Activated T-cell treated with anti-CD3 and anti-CD28 coated beads for 48 hours (primary cell): ENCODE measurements at regions not wholly inside any gene's neighbourhood (a gene's known extent, or its start where the extent isn't known, plus 50 kb on each side); places are given as distances from the start of the nearest gene placed in this dataset.

Experiments used
- DNase-seq: peaks from one replicate; pipeline ENCODE4 v3.0.0-alpha.2; 2020; ENCODE audit warnings: low read depth

DNA sequence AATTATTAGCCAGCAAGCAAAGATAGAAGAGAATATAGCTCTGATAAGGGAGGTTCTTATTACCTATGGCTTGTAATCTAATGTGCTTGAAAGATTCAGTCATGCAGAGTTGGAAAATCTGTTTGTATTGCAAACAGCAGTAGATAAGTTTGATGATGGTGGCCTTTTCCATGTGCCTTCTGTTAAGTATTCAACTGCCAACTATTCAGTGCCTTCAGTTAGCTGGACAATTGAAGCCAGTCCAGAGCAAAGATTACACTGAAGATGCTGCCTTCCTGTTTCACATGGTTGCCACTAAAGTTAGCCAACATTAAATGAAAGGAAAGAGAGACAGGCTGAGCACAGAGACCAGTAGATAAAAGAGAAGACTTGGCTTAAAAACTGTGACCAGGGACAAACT lies 92.7 kb upstream of the SLC38A2 start:
- no peak for DNase-seq

DNA sequence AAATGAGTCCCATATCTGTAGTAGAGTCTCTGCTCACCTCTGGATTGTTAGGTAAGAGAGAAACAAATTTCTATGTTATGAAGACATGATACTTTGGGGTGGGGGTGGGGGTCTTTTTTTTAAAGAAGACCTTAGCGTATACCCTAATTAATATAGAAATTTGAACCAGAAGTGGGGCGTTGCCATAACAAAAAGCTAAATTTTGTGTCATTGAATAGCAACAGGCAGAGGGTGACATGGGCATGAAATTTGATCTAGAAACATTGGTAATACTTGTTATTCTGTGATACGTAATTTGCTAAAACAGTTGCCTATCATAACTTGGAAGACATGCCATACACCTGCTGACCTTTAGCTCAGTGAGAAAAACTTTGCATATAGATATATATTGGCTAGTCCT lies 92.3 kb upstream of the SLC38A2 start:
- DNase-seq: no peak

DNA sequence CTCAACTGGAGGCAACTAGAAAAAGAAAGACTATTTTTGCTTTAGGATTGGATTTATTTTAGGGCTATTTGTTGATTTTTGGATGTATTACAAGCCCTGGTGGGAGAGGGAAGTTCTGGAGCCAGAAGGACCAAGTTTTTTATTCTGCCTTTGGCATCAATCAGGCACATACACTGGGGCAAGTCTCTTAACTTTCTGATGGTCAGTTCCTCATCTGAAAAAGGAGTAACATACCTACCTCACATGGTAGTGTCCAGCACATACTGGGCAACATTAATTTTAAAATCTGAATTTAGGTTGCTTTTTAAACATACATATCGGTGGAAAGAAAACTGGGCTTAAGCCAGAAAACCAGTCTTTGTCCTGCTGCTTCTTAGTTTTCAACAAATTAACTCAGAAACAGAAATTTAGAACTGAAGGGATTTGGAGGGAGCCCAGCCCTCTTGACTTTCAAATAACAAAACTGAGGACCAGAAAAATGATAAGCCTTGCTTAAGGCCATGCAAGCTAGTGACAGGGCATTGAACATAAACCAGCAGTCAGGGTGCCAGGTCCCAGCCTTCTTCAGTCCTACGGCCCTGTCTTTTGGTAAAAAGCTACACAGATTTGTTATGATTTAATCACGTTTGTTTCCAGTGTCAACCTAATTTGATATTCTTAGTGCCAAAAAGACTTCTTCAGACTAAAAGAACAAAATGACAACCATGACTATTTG lies 90.2 kb upstream of the SLC38A2 start:
- DNase-seq: no peak

DNA sequence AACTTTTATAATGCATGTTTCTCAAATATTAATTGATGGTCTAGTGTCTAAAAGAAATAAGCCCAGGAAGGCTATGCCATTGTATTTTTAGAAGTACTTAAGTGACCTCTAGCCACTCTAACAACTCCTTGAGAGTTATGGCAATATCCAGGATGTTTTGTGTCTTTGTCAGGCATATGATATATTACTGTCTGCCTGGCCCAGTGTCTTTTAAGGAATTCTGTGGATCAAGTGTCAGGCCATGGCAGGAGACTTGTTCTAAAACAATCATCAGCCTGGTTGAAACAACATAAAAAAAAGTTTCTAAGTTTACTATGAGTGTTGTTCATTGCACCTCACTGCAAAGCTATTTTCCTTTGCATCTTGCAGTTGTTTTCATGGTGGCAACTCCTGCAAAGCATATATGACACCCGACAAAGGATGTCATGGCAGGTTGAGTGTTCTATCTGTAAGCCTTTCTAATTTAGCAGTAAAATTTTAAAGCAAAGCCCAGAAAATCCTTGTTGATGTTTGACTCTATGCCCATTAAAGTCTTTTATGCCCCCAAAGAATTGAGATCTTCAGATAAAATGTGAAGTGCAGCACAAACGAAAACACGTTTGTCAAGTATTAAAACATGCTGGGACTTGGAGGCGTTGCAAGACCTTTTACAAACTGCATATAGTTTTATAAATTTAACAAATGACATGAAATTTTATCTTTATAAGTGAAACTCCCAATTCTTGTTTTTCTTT lies 89.5 kb upstream of the SLC38A2 start:
- DNase-seq: no peak

DNA sequence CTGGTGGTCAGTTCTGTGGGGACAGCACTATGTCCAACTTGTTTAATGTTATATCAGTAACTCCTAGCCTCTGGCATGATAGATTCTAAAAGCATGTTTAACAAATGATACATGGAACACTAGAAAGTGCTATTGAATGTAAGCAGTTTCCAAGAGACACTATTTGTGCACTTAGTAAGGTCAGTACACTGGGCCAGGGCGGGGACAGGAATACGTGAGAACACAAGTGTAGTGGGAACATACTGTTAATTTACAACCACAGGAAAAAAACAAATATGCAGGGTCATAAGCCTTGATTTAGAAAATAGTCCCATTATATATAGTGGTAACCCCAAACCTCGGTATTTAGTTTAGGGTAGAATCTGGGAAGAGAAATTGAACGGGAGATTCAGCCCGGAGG lies 88.9 kb upstream of the SLC38A2 start:
- DNase-seq: no peak

DNA sequence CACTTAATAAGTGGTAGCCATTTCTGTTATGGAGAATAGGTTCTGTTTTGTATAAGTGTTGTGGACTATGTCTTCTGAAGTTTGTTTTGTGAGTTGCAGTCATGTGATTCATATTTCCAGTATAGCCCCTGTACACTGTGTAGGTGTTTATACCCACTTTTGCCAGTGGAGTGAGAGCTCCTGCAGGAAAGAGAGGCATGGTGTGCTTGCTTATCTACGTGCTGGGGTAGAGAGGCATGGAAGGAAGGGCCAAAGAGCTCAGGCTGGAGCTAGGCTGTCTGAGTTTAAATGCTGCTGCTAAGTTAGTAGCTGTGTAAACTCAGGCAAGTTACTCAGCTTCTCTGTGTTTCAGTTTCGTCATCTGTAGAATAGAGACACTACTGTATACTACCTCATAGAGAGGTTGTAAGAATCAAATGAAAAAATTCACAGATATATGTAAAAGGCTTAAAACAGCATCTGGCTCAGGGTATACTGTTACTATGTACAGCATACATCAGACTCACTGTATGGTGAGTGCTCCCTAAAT lies 88.2 kb upstream of the SLC38A2 start:
- DNase-seq: no peak

DNA sequence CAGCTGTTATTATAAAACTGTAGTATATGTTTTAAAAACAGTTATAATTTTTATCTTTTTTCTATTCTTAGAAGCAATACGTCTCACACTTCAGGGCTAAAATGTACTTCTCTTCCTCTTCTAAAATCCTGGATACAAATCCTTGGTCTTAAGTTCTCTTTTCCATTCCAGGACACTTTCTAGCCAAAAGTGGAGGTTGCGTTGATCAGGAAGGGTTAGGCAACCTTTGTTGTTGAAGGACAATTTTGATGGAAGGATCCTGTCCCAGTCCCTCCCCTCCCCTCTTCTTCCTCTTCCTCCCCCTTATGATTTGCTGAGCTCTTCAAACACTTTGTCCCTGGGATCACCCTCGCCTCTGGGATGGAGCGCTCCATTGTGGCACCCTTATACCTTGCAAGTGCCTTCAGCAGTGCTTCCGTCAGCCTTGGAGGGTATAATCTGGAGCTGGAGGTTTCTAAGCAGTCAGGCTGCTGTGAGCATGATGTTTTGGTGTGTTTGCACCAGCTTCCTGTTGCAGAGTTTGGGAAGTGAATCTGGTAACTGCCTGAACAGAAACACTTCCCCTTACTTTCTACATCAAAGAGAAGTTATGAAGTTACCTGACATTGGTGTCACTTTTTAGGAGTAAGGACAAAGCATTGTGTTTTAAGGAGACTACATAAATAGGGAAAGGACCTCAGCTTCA lies 87.4 kb upstream of the SLC38A2 start:
- DNase-seq: no peak

DNA sequence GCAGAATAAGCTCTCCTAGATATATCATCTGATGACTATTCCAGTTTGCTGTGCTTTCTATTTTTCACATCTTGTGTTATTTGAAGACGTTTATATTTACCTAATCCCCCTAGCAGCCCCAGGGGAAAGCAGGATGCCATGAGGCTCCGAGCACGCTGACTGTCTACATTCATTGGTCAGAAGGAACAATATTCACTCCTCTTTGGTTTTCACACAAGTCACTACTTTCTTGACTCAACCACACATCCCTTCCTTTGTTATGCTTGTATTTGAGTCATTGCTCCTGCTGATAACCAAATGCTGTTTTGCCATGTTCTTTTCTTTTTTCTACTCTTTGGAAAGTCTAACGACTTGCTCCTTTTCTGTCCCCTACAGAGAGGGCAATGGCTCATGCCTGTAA lies 86.5 kb upstream of the SLC38A2 start:
- DNase-seq: no peak

DNA sequence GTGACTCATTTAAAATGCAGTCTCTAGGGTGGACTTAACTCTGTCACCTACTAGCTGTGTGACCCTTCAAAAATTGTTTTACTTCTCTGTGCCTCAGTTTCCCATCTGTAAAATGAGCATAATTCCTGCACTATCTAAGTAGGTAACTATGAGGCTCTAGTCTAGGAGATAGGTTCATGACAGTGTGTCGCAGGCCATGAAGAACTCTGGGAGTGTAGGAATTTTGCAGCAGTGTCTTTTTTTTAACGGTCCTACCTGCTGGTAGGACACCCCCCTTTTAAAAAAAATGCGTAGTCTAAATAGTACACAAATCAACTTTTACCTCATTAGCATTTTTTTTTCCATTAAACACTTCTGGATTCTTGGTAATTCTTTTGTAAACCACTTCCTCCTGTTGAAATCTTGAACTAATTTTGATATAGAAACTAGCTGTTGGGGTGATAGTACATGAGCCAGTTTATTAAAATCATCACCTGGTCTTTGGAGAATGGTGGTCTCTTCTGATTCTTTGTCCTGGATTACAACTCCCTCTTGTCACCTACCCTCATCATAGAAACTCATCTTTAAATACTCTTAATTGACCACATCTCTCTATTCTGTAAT lies 86.0 kb upstream of the SLC38A2 start:
- DNase-seq: no peak

DNA sequence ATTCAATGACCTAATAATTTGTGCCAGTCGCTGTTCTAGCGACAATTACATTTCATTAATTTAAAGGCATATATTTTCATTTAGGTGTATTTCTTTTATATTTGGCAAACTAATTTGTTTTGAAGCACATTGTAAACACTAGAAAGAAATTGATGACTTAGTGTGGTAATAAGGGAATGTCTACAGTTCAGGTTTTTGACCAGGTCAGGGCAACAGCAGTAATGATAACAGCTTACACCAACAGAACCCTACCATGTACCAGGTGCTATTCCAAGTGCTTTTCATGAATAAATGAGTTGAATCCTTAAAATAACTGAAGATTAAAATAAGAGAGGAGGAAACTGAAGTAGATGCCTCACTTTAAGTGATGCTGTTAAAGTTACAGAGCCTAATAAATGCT lies 85.4 kb upstream of the SLC38A2 start:
- DNase-seq: no peak

DNA sequence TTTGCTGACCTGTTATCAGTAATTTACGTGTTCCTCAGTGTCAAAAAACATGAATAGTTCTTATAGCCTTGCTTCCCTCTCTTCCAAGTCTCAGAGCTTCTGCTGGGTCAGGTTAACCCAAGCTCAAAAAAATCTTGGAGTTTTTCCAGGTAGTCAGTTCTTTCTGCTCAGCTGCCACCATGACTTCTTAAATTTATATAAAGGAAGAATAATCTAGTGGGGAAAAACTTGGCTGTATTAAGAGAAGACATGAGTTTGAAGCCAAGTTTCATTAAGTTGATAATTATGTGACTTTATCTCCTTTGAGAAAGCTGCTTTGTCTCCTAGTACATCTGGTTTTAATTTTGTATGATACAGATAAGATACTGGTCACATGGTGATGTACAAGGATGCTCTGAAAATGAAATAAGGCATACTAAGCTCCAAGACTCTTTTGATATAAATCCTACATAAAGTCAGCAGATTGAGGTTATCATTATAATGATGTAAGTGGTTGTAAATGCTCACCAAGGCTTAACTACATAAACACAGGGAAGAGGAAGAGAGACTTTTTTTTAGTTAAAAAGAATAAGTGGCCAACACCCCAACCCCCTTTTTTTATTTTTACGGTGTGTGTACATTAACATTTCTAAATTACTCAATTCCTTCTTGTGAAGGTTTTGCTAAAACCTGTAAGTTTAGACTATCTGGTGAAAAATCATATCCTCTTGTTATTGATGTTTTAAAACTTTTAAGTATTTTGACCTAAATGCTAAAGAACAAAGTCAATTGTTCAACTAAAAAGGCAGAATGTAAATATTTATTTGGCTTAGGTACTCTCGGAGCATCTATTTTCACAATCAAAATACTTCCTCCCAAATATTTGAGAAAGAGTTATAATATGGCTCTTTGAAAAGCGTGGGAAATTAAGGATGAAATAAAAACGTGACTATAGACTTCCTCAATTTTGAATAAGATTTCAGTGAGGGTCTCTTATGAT lies 84.1 kb upstream of the SLC38A2 start:
- no peak for DNase-seq

DNA sequence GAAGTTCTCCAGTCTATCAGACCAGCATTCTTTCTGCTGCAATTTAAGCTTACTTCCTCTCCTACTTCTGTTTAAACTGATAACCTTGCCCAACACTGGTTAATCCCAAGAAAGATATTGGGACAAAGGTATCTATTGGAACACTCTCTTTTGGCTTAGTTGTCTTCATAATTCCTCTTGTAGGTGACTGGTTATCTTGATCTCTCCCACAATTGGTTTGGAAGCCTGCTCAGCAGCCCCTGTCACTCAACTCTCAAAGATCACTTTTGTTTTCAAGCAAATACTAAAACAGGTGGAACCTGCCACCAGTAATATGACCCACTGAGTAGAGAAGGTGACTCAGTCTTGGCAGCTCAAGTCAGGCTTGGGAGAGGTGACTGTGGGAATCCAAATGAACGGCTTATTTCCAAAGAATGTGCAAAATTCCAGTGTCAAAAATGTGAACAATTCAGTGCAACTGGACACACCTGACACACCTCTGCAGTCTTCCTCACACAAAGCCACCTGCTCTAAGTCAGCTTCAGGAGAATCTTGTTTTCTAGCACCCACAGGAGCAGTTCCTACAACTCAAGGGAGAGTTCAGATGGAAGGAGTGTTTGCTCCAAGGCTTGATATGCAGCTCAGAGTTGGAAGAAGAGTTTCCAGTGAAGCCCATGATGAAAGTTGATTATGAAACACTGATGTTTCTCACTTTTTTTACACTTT lies 83.2 kb upstream of the SLC38A2 start:
- no peak for DNase-seq

DNA sequence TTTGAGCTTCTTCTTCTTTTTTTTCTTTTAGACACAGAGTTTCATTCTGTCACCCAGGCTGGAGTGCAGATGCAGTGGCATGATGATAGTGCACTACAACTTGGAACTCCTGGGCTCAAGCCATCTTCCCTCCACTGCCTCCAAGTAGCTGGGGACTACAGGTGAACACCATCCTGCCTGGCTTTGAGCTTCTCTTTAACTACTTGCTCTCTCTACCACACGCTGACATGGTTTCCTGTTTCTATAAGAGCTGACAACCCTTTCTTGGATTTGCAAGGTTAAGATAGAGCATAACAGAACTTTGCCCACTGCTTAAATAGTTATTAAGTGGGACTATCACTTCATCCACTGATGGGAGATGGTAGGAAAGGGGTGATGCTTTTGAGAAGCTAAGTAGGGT lies 82.4 kb upstream of the SLC38A2 start:
- DNase-seq: no peak

DNA sequence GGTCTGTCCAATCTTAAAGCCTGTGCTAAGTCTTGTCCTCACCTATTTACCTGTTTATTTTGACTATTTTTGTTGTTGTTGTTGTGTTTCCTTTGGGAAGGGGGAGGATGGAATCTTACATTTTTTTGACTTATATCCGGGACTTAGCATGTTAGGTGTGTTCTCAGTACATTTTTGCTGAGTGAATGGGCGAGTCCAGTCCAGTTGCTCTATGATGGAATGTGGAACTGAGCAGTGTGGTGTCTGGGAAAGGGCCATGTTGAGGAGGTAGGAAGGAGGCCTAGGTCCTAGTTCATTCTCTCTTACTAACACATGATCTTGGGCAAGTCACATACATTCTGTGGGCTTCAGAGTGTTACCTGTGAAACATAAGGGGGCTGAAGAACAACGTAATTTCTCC lies 80.9 kb upstream of the SLC38A2 start:
- no peak for DNase-seq

DNA sequence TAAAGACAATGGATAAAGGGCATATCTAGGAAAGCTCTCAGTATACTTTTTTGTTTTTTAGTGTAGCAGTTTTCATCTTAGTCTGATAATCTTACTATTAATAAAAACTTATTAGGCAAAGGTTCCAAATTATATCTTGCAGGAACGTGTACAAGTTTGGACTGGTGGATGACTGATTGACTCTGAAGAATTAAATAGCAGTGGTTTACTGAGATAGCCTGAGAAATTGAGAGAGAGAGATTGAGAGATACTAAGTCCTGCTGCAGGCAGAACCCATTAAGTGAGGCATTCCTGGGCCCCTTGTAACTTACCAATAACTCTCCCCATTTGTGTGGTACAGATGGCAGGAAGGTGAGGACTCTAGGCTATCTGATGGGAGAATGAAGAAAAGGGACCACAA lies 80.2 kb upstream of the SLC38A2 start:
- no peak for DNase-seq

DNA sequence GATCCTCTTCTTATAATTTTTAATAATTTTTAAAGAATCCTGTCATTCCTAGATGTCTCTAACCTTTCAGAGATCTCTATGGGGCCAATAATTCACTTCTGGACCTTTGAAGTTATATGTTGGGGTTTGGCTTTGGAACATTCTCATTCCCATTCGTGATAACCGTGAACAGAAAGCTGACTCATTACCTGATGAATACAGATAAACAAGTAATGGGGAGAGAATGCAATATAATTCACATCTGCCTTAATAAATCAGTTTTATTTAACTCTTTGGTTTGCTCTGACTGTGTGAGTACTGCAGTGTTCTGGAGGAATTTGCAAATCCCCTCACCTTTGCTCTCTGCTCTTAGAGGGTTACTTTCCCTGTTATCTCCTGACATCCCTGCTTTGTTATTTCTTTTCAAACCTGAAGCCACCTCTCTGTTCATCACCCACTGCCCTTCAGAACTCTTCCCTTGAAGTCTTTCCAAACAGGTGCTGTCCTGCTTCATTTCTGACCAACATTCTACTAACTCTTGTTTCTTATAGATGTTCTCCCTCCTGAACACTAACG lies 79.6 kb upstream of the SLC38A2 start:
- DNase-seq: no peak

DNA sequence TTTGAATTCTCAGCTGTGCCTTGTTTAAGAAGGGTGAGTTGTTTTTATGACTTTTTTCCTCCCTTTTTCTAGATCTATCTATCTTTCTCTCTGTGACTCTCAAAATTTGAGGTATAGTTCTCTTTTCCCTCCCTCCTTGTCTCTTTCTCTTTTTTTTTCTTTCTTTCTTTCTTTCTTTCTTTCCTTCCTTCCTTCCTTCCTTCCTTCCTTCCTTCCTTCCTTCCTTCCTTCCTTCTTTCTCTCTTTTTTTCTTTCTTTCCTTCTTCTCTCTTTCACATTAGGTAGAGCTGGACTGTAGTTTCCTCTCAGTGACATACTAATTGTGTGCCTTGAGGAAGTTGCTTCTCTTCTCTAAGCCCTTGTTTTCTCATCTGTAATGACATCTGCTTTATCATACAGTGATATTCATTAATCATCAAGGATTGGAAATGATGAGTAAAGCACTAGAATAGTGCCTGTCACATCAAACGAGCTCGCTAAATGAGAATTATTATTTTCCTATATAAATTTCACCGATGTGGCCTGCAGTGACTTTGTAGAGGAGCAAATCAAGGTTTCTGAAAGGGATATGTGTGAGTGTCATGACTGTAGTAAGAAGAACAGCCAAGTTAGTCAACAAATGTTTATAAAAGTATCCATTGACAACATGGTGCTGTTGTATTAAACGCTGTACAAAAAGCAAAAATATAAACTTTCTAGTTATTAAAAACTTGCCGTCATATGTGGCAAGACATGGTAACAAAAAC lies 78.9 kb upstream of the SLC38A2 start:
- DNase-seq: no peak

DNA sequence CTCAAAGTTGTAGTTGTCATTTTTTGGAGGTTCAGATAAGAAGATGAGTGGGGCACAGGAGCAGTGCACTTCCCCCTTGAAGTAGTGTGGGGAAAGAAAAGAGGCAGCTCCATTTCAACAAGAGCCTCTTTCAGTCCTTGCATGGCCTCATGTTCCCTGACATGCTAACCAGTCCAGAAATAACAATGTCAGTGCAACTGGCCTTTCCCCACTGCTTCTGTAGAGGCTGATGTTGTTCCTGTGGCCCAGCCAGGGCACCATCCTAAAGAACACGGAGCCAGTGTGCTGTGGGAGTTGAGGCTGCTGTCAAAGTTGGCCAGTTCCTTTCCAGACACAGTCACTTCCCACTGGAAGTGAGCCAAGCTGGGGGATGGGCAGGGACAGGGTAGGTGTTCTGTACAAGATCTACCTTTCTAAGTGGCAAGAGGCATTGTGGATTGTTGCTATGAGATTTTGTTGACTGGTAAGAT lies 77.7 kb upstream of the SLC38A2 start:
- DNase-seq: no peak

DNA sequence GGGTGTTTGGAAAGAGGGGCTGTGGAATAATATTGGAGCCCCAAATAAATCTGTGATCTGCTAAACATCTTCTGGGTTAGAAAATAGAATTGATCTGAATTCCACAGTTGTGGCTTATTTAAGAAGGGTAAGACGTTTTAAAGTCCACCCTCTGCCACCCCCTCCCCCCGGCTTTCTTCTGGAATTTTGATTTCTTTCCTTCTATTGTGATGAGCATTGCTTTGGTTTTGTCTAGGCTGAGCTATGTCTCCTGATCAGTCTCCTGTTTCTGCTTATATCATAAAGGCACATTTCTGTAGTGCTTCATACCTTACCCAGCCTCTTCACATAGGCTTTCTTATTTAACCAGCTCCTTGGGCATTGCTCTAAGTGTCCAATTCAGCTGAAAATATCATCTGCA lies 77.3 kb upstream of the SLC38A2 start:
- no peak for DNase-seq

DNA sequence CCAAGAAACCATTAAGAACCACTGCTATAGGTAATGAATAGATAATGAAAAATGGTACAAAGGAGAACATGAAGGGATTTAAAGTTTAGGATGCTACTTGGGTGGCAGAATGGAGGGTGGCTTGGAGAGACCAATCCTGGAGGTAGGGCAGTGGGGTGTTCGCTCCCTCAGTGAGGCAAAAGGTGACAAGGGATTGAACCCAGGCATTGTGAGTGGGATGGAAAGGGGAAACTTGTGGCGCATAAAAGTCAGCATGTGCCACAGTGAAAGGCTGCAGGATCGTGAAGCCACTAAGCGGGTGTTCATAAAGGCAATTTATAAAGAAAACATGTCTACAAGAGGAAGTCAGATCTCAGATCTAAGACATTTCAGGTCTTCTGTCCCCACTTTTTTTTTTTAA lies 76.7 kb upstream of the SLC38A2 start:
- DNase-seq: no peak
